ENCODE measurements at regions not wholly inside any gene's neighbourhood (a gene's known extent, or its start where the extent isn't known, plus 50 kb on each side); places are given as distances from the start of the nearest gene placed in this dataset.

DNA sequence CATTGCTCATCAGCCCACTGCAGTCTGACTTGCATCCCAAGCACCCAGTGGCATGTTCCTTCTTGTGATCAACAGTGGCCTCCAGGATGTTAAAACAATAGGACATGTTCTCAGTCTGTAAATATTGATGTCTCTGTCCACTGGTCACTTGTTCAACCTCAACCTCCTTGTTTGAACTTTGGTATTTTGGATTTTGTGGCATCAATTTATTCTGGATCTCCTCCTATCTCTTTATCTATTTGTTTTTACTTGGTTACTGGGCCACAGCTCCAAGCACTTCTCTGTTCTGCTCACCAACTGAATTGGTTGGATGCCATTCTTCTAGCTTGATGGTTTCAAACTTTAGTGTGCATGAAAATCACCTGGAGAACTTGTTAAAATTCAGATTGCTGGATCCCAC lies 1414.8 kb upstream of the CELF4 start:
- CTCF ChIA-PET, result no interaction called here
- Histone ChIP-seq H3K36me3 (ENCODE audit: control insufficient read depth in 4 of 4, insufficient read depth in 4 of 4, low read length in 3 of 4) (no peaks in the 10 kb centered on the region), H3K4me3 (ENCODE audit: control insufficient read depth in 1 of 7, extremely low read depth in 1 of 7, insufficient read depth in 4 of 7, low read depth in 2 of 7, low read length in 6 of 7) (no peak overlapping the region), H3K9me3 (ENCODE audit: control extremely low read depth in 1 of 5, control insufficient read depth in 4 of 5, insufficient read depth in 2 of 5, low read depth in 1 of 5, low read length in 4 of 5) (no peaks in the 10 kb centered on the region), H3K27ac (ENCODE audit: insufficient read depth in 1 of 2, low read depth in 1 of 2, low read length in 2 of 2, poor library complexity in 1 of 2, severe bottlenecking in 2 of 2) (no peak overlapping the region), H3K27me3 (replicated peaks in 2 of 5; ENCODE audit: control insufficient read depth in 4 of 5, insufficient read depth in 5 of 5, low read length in 4 of 5) (no peaks in the 10 kb centered on the region), H3K4me1 (ENCODE audit: control extremely low read depth in 1 of 4, control insufficient read depth in 4 of 4, insufficient read depth in 4 of 4, low read length in 3 of 4) (no peaks in the 10 kb centered on the region)
- POLR2A ChIA-PET, result no interaction called here
- DNase-seq, result no peak

DNA sequence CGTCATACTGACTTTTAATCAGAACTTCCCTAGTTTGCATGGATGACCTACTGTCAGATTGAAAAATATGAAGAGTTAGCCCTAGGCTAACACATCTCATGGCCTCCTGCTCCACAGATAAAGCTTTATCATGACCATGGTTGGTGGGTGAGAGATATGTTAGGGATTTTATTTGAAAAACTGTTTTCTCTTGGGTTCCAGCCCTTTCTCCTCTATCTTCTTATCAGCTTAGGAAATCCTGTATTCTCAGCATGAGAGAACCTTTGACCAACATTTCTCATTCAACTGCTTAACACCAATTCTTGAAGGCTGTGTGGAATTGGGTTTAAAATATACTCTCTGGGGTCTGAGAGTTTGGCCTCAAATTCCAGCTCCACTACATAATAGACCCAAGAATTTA lies 1407.0 kb upstream of the CELF4 start:
- CTCF ChIA-PET, result no interaction called here
- POLR2A ChIA-PET, result no interaction called here
- WGBS (ENCODE audit: insufficient coverage), result no CpG with 5 or more reads among the region's 1 CpG

GRCh38 chr18:38971881-38972280 lies 1406.3 kb upstream of the CELF4 start:
- Histone ChIP-seq H3K4me3 (ENCODE audit: control insufficient read depth in 1 of 7, extremely low read depth in 1 of 7, insufficient read depth in 4 of 7, low read depth in 2 of 7, low read length in 6 of 7) (no peak overlapping the region), H3K27me3 (replicated peaks in 2 of 5; ENCODE audit: control insufficient read depth in 4 of 5, insufficient read depth in 5 of 5, low read length in 4 of 5) (no peaks in the 10 kb centered on the region), H3K27ac (ENCODE audit: insufficient read depth in 1 of 2, low read depth in 1 of 2, low read length in 2 of 2, poor library complexity in 1 of 2, severe bottlenecking in 2 of 2) (no peak overlapping the region), H3K9me3 (ENCODE audit: control extremely low read depth in 1 of 5, control insufficient read depth in 4 of 5, insufficient read depth in 2 of 5, low read depth in 1 of 5, low read length in 4 of 5) (peaks cover 0 to 1% (median 0%) of the 10 kb centered on the region in 5 experiments), H3K4me1 (ENCODE audit: control extremely low read depth in 1 of 4, control insufficient read depth in 4 of 4, insufficient read depth in 4 of 4, low read length in 3 of 4) (no peaks in the 10 kb centered on the region), H3K36me3 (ENCODE audit: control insufficient read depth in 4 of 4, insufficient read depth in 4 of 4, low read length in 3 of 4) (no peaks in the 10 kb centered on the region)
- ChIA-PET POLR2A (no interaction called here), CTCF (no interaction called here)
- WGBS (ENCODE audit: insufficient coverage), result 68% methylated on average over 4 of the region's 7 CpGs
- DNase-seq, result no peak

More for the DNA sequence above, 1407.0 kb upstream of the CELF4 start:
- Histone ChIP-seq H3K27ac (ENCODE audit: insufficient read depth in 1 of 2, low read depth in 1 of 2, low read length in 2 of 2, poor library complexity in 1 of 2, severe bottlenecking in 2 of 2) (no peak overlapping the region), H3K36me3 (ENCODE audit: control insufficient read depth in 4 of 4, insufficient read depth in 4 of 4, low read length in 3 of 4) (no peaks in the 10 kb centered on the region), H3K27me3 (replicated peaks in 2 of 5; ENCODE audit: control insufficient read depth in 4 of 5, insufficient read depth in 5 of 5, low read length in 4 of 5) (no peaks in the 10 kb centered on the region), H3K9me3 (ENCODE audit: control extremely low read depth in 1 of 5, control insufficient read depth in 4 of 5, insufficient read depth in 2 of 5, low read depth in 1 of 5, low read length in 4 of 5) (peaks cover 0 to 1% (median 0%) of the 10 kb centered on the region in 5 experiments), H3K4me1 (ENCODE audit: control extremely low read depth in 1 of 4, control insufficient read depth in 4 of 4, insufficient read depth in 4 of 4, low read length in 3 of 4) (no peaks in the 10 kb centered on the region), H3K4me3 (ENCODE audit: control insufficient read depth in 1 of 7, extremely low read depth in 1 of 7, insufficient read depth in 4 of 7, low read depth in 2 of 7, low read length in 6 of 7) (no peak overlapping the region)
- no peak for DNase-seq

DNA sequence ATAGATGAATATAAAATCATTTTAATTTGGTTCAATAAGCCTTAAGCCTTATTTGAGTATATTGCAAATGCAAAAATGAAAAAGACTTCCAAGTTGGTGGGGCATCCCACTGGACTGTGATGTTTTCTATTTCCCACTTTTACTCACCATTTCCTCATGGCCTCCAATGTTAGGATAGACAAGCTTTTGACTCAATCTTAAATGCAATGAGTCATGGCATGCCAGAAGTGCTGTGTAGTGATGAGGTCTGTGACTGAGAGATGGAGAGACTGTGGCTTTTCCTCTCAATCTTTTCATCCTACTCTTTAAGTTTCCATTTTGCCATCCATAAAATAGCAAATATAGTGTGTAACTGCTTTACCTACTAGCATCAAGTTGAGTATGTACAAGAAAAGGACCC lies 1401.2 kb upstream of the CELF4 start:
- CTCF ChIA-PET, result no interaction called here
- DNase-seq, result no peak

DNA sequence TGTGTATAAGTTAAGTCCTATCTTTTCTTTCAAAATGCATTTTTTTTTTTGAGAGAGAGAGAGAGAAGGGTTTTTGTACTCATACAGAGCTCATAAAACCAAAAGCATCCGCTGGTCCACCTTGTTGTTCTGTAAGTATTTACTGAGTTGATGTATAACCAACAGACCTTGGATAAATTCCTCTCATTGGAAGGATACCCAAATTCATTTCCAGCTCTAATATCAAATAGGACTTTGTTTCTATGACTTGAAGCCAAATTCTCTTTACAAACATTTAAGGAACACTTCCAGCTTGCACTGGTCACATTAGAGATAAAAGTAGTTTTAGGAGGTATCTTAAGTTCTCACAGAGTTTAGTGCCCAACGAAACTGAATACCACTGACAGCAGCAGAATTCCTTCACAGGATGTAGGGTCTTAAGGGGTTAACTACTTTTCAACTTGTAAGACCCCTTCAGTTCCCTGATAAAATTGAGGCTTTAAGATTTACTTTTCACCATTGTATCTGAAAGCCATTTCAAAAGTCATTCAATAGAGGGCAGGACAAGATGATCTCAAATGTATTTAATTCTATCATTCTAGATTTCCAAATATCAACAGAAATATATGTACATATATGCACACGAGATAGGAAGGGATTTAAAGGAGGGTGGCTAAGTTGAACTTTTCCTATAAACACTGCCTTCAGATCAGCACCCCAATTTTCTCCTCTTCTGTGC lies 1398.5 kb upstream of the CELF4 start:
- 75% methylated on average over 1 of the region's 3 CpGs for WGBS (ENCODE audit: insufficient coverage)

More for the DNA sequence above, 1401.2 kb upstream of the CELF4 start:
- no peaks in the 10 kb centered on the region for H3K27me3 ChIP-seq (replicated peaks in 2 of 5; ENCODE audit: control insufficient read depth in 4 of 5, insufficient read depth in 5 of 5, low read length in 4 of 5)
- H3K36me3 ChIP-seq (ENCODE audit: control insufficient read depth in 4 of 4, insufficient read depth in 4 of 4, low read length in 3 of 4), result no peaks in the 10 kb centered on the region
- peaks cover 0 to 3% (median 0%) of the 10 kb centered on the region in 5 experiments for H3K9me3 ChIP-seq (ENCODE audit: control extremely low read depth in 1 of 5, control insufficient read depth in 4 of 5, insufficient read depth in 2 of 5, low read depth in 1 of 5, low read length in 4 of 5)
- no peak overlapping the region for H3K27ac ChIP-seq (ENCODE audit: insufficient read depth in 1 of 2, low read depth in 1 of 2, low read length in 2 of 2, poor library complexity in 1 of 2, severe bottlenecking in 2 of 2)
- H3K4me3 ChIP-seq (ENCODE audit: control insufficient read depth in 1 of 7, extremely low read depth in 1 of 7, insufficient read depth in 4 of 7, low read depth in 2 of 7, low read length in 6 of 7), result no peak overlapping the region
- POLR2A ChIA-PET, result no interaction called here
- no peaks in the 10 kb centered on the region for H3K4me1 ChIP-seq (ENCODE audit: control extremely low read depth in 1 of 4, control insufficient read depth in 4 of 4, insufficient read depth in 4 of 4, low read length in 3 of 4)

DNA sequence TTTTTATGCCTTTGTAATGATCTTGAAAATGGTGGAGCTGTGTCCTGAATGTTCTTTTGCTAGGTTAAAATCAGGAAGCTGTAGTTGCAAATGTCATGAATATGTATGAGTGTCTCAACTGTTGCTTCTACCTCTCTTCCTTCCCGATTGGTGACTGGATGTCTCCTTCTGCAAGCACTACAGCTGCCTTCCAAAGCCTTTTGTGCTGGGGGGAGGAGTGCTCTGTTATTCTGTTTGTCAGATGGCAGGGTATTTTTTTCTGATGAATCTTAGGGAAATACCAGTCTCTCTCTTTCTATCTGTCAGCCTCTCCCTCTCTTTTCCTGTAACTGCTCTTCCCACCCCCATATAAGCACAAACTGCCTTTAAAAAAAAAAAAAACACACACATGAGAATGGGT lies 1396.3 kb upstream of the CELF4 start:
- CTCF ChIA-PET, result no interaction called here
- no peak for DNase-seq
- Histone ChIP-seq H3K4me1 (ENCODE audit: control extremely low read depth in 1 of 4, control insufficient read depth in 4 of 4, insufficient read depth in 4 of 4, low read length in 3 of 4) (no peaks in the 10 kb centered on the region), H3K4me3 (ENCODE audit: control insufficient read depth in 1 of 7, extremely low read depth in 1 of 7, insufficient read depth in 4 of 7, low read depth in 2 of 7, low read length in 6 of 7) (no peak overlapping the region), H3K27ac (ENCODE audit: insufficient read depth in 1 of 2, low read depth in 1 of 2, low read length in 2 of 2, poor library complexity in 1 of 2, severe bottlenecking in 2 of 2) (no peak overlapping the region), H3K27me3 (replicated peaks in 2 of 5; ENCODE audit: control insufficient read depth in 4 of 5, insufficient read depth in 5 of 5, low read length in 4 of 5) (no peaks in the 10 kb centered on the region), H3K36me3 (ENCODE audit: control insufficient read depth in 4 of 4, insufficient read depth in 4 of 4, low read length in 3 of 4) (no peaks in the 10 kb centered on the region), H3K9me3 (ENCODE audit: control extremely low read depth in 1 of 5, control insufficient read depth in 4 of 5, insufficient read depth in 2 of 5, low read depth in 1 of 5, low read length in 4 of 5) (peaks cover 0 to 1% (median 0%) of the 10 kb centered on the region in 5 experiments)
- WGBS (ENCODE audit: insufficient coverage), result no CpG with 5 or more reads among the region's 1 CpG
- POLR2A ChIA-PET, result interaction anchor here (0.5 kb wide), 1 partner anchor 38 kb away, joined by 3 read pairs; no protein-coding TSS in a partner anchor

More for the DNA sequence above, 1398.5 kb upstream of the CELF4 start:
- Histone ChIP-seq H3K27ac (ENCODE audit: insufficient read depth in 1 of 2, low read depth in 1 of 2, low read length in 2 of 2, poor library complexity in 1 of 2, severe bottlenecking in 2 of 2) (no peak overlapping the region), H3K9me3 (ENCODE audit: control extremely low read depth in 1 of 5, control insufficient read depth in 4 of 5, insufficient read depth in 2 of 5, low read depth in 1 of 5, low read length in 4 of 5) (peaks cover 0 to 3% (median 0%) of the 10 kb centered on the region in 5 experiments), H3K36me3 (ENCODE audit: control insufficient read depth in 4 of 4, insufficient read depth in 4 of 4, low read length in 3 of 4) (no peaks in the 10 kb centered on the region), H3K27me3 (replicated peaks in 2 of 5; ENCODE audit: control insufficient read depth in 4 of 5, insufficient read depth in 5 of 5, low read length in 4 of 5) (no peaks in the 10 kb centered on the region), H3K4me3 (ENCODE audit: control insufficient read depth in 1 of 7, extremely low read depth in 1 of 7, insufficient read depth in 4 of 7, low read depth in 2 of 7, low read length in 6 of 7) (no peak overlapping the region), H3K4me1 (ENCODE audit: control extremely low read depth in 1 of 4, control insufficient read depth in 4 of 4, insufficient read depth in 4 of 4, low read length in 3 of 4) (no peaks in the 10 kb centered on the region)
- POLR2A ChIA-PET, result no interaction called here
- DNase-seq, result no peak
- CTCF ChIA-PET, result no interaction called here

- ChIA-PET CTCF (no interaction called here), POLR2A (no interaction called here)
- no peaks in the 10 kb centered on the region for H3K36me3 ChIP-seq (ENCODE audit: control insufficient read depth in 4 of 4, insufficient read depth in 4 of 4, low read length in 3 of 4)
- WGBS (ENCODE audit: insufficient coverage), result no CpG with 5 or more reads among the region's 1 CpG
- H3K4me1 ChIP-seq (ENCODE audit: control extremely low read depth in 1 of 4, control insufficient read depth in 4 of 4, insufficient read depth in 4 of 4, low read length in 3 of 4), result peaks cover 0 to 3% (median 0%) of the 10 kb centered on the region in 4 experiments
- H3K27me3 ChIP-seq (replicated peaks in 2 of 5; ENCODE audit: control insufficient read depth in 4 of 5, insufficient read depth in 5 of 5, low read length in 4 of 5), result no peaks in the 10 kb centered on the region
- DNase-seq, result no peak
- no peaks in the 10 kb centered on the region for H3K9me3 ChIP-seq (ENCODE audit: control extremely low read depth in 1 of 5, control insufficient read depth in 4 of 5, insufficient read depth in 2 of 5, low read depth in 1 of 5, low read length in 4 of 5)
- no peak overlapping the region for H3K27ac ChIP-seq (ENCODE audit: insufficient read depth in 1 of 2, low read depth in 1 of 2, low read length in 2 of 2, poor library complexity in 1 of 2, severe bottlenecking in 2 of 2)
- no peak overlapping the region for H3K4me3 ChIP-seq (ENCODE audit: control insufficient read depth in 1 of 7, extremely low read depth in 1 of 7, insufficient read depth in 4 of 7, low read depth in 2 of 7, low read length in 6 of 7)
Measured at GRCh38 chr18:38957736-38958135, 1392.1 kb upstream of the CELF4 start.
